CD4-positive, alpha-beta T cell (primary cell): ENCODE measurements at regions not wholly inside any gene's neighbourhood (a gene's known extent, or its start where the extent isn't known, plus 50 kb on each side); places are given as distances from the start of the nearest gene placed in this dataset.

Experiments used
- ATAC-seq: fragments of 200-7000 bp; cut with Tn5 transposase; one replicate; pipeline ENCODE4 v1.10.0; 2022; ENCODE audit warnings: mild to moderate bottlenecking; ENCODE audit not compliant: poor library complexity
- CTCF ChIA-PET: fragments of 350-600 bp; sonication (Branson Sonifier 250); formaldehyde crosslinking; loops from one replicate; lab custom pipeline; 2021; ENCODE audit warnings: antibody characterized with exemption, inconsistent platforms; lab: Charles Lee
- POLR2A ChIA-PET: fragments of 350-600 bp; sonication (Branson Sonifier 250); formaldehyde crosslinking; loops from one replicate; lab custom pipeline; 2021; ENCODE audit warnings: antibody characterized with exemption, inconsistent platforms; lab: Charles Lee
- DNase-seq, 14 experiments: peaks; one replicate each; pipeline ENCODE4 v3.0.0-alpha.2; 2013 to 2020; ENCODE audit warnings: mixed read lengths in 2 of 14
- H3K27ac ChIP-seq, 2 donors: one replicate each; pipeline versions ENCODE4 v1.5.1 to v1.7.0; 2013; ENCODE audit warnings: low read length in 2 of 2, low read depth in 1 of 2, mild to moderate bottlenecking in 1 of 2
- H3K27me3 ChIP-seq, 2 experiments: 1 replicate in 1 of 2; 2 replicates in 1 of 2; pipeline versions ENCODE4 v1.6.1 to v1.7.0; 2013; ENCODE audit warnings: low read length in 2 of 2, control low read depth in 1 of 2, mild to moderate bottlenecking in 1 of 2, moderate library complexity in 1 of 2; ENCODE audit not compliant: insufficient read depth in 2 of 2, control insufficient read depth in 1 of 2
- H3K36me3 ChIP-seq: one replicate; pipeline ENCODE4 v1.6.1; 2013; ENCODE audit warnings: low read length, control low read depth; ENCODE audit not compliant: insufficient read depth
- H3K4me1 ChIP-seq: one replicate; pipeline ENCODE4 v1.6.1; 2013; ENCODE audit warnings: low read length, control low read depth; ENCODE audit not compliant: insufficient read depth
- H3K4me3 ChIP-seq: one replicate; pipeline ENCODE4 v1.5.1; 2013; ENCODE audit warnings: mild to moderate bottlenecking, low read length, moderate library complexity
- H3K9me3 ChIP-seq, 2 experiments: 1 replicate in 1 of 2; 2 replicates in 1 of 2; pipeline versions ENCODE4 v1.6.1 to v1.7.0; 2013; ENCODE audit warnings: low read length in 2 of 2, mild to moderate bottlenecking in 2 of 2, control low read depth in 1 of 2, moderate library complexity in 1 of 2; ENCODE audit not compliant: control insufficient read depth in 1 of 2, insufficient read depth in 1 of 2
- H3K27ac Mint-ChIP-seq: one replicate; pipeline ENCODE4 v1.8.0; 2020; ENCODE audit warnings: mixed read lengths
- H3K27me3 Mint-ChIP-seq: one replicate; pipeline ENCODE4 v1.8.0; 2021; ENCODE audit warnings: mixed read lengths
- H3K36me3 Mint-ChIP-seq: one replicate; pipeline ENCODE4 v1.8.0; 2021; ENCODE audit warnings: low read depth, mixed read lengths
- H3K4me1 Mint-ChIP-seq: one replicate; pipeline ENCODE4 v1.8.0; 2021; ENCODE audit warnings: low read depth, mixed read lengths
- H3K4me3 Mint-ChIP-seq: one replicate; pipeline ENCODE4 v1.8.0; 2020; ENCODE audit warnings: mild to moderate bottlenecking, mixed read lengths
- H3K9me3 Mint-ChIP-seq: one replicate; pipeline ENCODE4 v1.8.0; 2020; ENCODE audit warnings: mixed read lengths
- CTCF ChIP-seq: fragments of 200-600 bp; IDR thresholded peaks from one replicate; pipeline ENCODE4 v1.8.0; 2022; ENCODE audit warnings: antibody characterized with exemption, mild to moderate bottlenecking
- intact Hi-C, 2 experiments: fragments of 100-400 bp; cut with DNase I in 1 of 2; cut with micrococcal nuclease in 1 of 2; formaldehyde crosslinking; loops; one replicate each; pipeline versions ENCODE4 v1.15.1 to v1.9.0; 2023 to 2025; cut with DNase I, micrococcal nuclease

GRCh38 chr15:92266796-92267685 lies 126.6 kb upstream of the ST8SIA2 start:
- POLR2A ChIA-PET, result no interaction called here
- Mint-ChIP-seq H3K36me3 (no peaks in the 10 kb centered on the region), H3K27ac (no peak overlapping the region), H3K27me3 (peaks cover 40% of the 10 kb centered on the region), H3K9me3 (no peaks in the 10 kb centered on the region), H3K4me1 (no peaks in the 10 kb centered on the region), H3K4me3 (no peak overlapping the region)
- Histone ChIP-seq H3K27me3 (peaks cover 0 to 8% of the 10 kb centered on the region in 2 experiments), H3K36me3 (no peaks in the 10 kb centered on the region), H3K4me1 (no peaks in the 10 kb centered on the region), H3K4me3 (no peak overlapping the region), H3K9me3 (no peaks in the 10 kb centered on the region), H3K27ac (no peak overlapping the region)
- intact Hi-C loops, result no loop called here
- ATAC-seq (no peak), DNase-seq (no peak)
- CTCF ChIA-PET, result no interaction called here
- no peak for TF ChIP-seq CTCF

- Mint-ChIP-seq H3K27ac (no peak overlapping the region), H3K4me3 (no peak overlapping the region), H3K4me1 (no peaks in the 10 kb centered on the region), H3K36me3 (no peaks in the 10 kb centered on the region), H3K27me3 (peaks cover 41% of the 10 kb centered on the region), H3K9me3 (no peaks in the 10 kb centered on the region)
- POLR2A ChIA-PET, result no interaction called here
- no peaks in the 10 kb centered on the region for H3K9me3 ChIP-seq
- H3K27me3 ChIP-seq, result peaks cover under 1 to 13% of the 10 kb centered on the region in 2 experiments
- ATAC-seq (no peak), DNase-seq (no peak)
- intact Hi-C loops, result no loop called here
- no peaks in the 10 kb centered on the region for H3K36me3 ChIP-seq
- CTCF ChIA-PET, result no interaction called here
- H3K4me3 ChIP-seq, result no peak overlapping the region
- no peak for TF ChIP-seq CTCF
- H3K27ac ChIP-seq, result no peak overlapping the region
- no peaks in the 10 kb centered on the region for H3K4me1 ChIP-seq
Measured at GRCh38 chr15:92268900-92269299, 124.8 kb upstream of the ST8SIA2 start.

- no peaks in the 10 kb centered on the region for H3K36me3 ChIP-seq
- intact Hi-C loops, result loop anchor here in 1 of 2 experiments (10.0 kb wide), 1 partner anchor 444 kb away; no protein-coding TSS in a partner anchor
- H3K4me3 ChIP-seq, result no peak overlapping the region
- TF ChIP-seq CTCF, result no peak
- ChIA-PET POLR2A (no interaction called here), CTCF (no interaction called here)
- Mint-ChIP-seq H3K36me3 (no peaks in the 10 kb centered on the region), H3K27ac (no peak overlapping the region), H3K27me3 (peaks cover 31% of the 10 kb centered on the region), H3K4me3 (no peak overlapping the region), H3K9me3 (no peaks in the 10 kb centered on the region), H3K4me1 (no peaks in the 10 kb centered on the region)
- no peaks in the 10 kb centered on the region for H3K4me1 ChIP-seq
- ATAC-seq (no peak), DNase-seq (no peak)
- H3K9me3 ChIP-seq, result no peaks in the 10 kb centered on the region
- H3K27ac ChIP-seq, result no peak overlapping the region
- peaks cover 3 to 7% of the 10 kb centered on the region in 2 experiments for H3K27me3 ChIP-seq
Measured at GRCh38 chr15:92271179-92271578, 122.5 kb upstream of the ST8SIA2 start.
